HCT116 (cell line): ENCODE measurements at regions not wholly inside any gene's neighbourhood (a gene's known extent, or its start where the extent isn't known, plus 50 kb on each side); places are given as distances from the start of the nearest gene placed in this dataset.

Experiments
- CBX3 ChIP-seq: IDR thresholded peaks from 2 replicates; pipeline ENCODE4 v1.6.1; 2012; ENCODE audit warnings: low read depth
- CEBPB ChIP-seq: IDR thresholded peaks from 2 replicates; pipeline ENCODE4 v1.6.1; 2012; ENCODE audit warnings: low read depth
- POLR2AphosphoS5 ChIP-seq: IDR thresholded peaks from 2 replicates; pipeline ENCODE4 v1.6.1; 2011; ENCODE audit warnings: mild to moderate bottlenecking, low read depth, low read length, moderate library complexity
- SIN3A ChIP-seq: IDR thresholded peaks from 2 replicates; pipeline ENCODE4 v1.6.1; 2012; ENCODE audit warnings: low read depth
- ZNF274 ChIP-seq: fragments of 200-500 bp; sonication (Bioruptor generic); IDR thresholded peaks from 2 replicates; pipeline ENCODE4 v1.6.1; 2014; ENCODE audit warnings: mild to moderate bottlenecking, low read depth, low read length, inconsistent platforms
- TF ChIP-seq, protein P1 (sequence below), 3 experiments: fragments of 200-600 bp in 1 of 3; sonication (generic) in 1 of 3; IDR thresholded peaks in 2 of 3; conservative IDR thresholded peaks in 1 of 3; 2 replicates each; pipeline ENCODE4 v1.5.1; 2012 to 2017; ENCODE audit warnings: low read depth in 2 of 3, low read length in 2 of 3, antibody characterized with exemption in 1 of 3, borderline replicate concordance in 1 of 3, control low read depth in 1 of 3, mild to moderate bottlenecking in 1 of 3, mixed read lengths in 1 of 3, mixed run types in 1 of 3, moderate library complexity in 1 of 3; ENCODE audit not compliant: insufficient read depth in 1 of 3

DNA sequence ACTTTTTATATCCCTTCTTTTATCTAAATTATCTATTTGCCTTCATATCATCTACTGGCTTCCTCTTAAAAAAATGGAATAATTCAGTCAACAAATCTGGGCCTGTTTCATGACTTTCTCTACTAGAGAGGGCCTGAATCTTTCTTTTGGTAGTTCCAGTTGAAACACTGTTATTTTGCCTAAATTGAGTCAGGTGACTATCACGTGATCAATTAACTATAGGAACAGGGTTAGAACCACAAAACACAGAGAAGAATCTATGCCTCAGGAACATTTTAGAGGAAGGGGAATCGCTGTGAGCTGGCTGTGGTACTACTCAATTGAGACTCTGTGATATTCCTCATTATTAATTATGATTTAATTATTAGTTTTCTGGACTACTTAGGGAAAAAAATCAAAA lies 736.7 kb upstream of the PITX2 start:
- TF ChIP-seq ZNF274 (no peak), CEBPB (no peak), SIN3A (no peak), POLR2AphosphoS5 (no peak), CBX3 (no peak)
- TF ChIP-seq, protein P1, sequence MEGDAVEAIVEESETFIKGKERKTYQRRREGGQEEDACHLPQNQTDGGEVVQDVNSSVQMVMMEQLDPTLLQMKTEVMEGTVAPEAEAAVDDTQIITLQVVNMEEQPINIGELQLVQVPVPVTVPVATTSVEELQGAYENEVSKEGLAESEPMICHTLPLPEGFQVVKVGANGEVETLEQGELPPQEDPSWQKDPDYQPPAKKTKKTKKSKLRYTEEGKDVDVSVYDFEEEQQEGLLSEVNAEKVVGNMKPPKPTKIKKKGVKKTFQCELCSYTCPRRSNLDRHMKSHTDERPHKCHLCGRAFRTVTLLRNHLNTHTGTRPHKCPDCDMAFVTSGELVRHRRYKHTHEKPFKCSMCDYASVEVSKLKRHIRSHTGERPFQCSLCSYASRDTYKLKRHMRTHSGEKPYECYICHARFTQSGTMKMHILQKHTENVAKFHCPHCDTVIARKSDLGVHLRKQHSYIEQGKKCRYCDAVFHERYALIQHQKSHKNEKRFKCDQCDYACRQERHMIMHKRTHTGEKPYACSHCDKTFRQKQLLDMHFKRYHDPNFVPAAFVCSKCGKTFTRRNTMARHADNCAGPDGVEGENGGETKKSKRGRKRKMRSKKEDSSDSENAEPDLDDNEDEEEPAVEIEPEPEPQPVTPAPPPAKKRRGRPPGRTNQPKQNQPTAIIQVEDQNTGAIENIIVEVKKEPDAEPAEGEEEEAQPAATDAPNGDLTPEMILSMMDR (IDR thresholded peaks at IDR 0.05 in 2 of 3, conservative IDR thresholded peaks at IDR 0.05 in 1 of 3; ENCODE audit: borderline replicate concordance in 1 of 3, insufficient read depth in 1 of 3, low read depth in 2 of 3, low read length in 2 of 3) = no peak
